Stimulated activated CD4-positive, alpha-beta T cell treated with anti-CD3 and anti-CD28 coated beads, Interleukin-4, amount 100 ng/mL, for 4 hours (primary cell): ENCODE measurements at regions not wholly inside any gene's neighbourhood (a gene's known extent, or its start where the extent isn't known, plus 50 kb on each side); places are given as distances from the start of the nearest gene placed in this dataset.
"Not testable (repeated sequence)": the region's sequence is repeated elsewhere in the genome, so short reads cannot be mapped to it uniquely, and the experiment has no call there.

Experiments
- DNase-seq, 2 experiments: peaks; one replicate each; pipeline ENCODE4 v3.0.0-alpha.2; 2020

- DNase-seq: no peak
Observed at GRCh38 chr9:107810461-107810961, 320.9 kb upstream of the KLF4 start.

GRCh38 chr9:107809871-107810460, 320.4 kb upstream of the KLF4 start:
- no peak for DNase-seq

GRCh38 chr9:107807183-107807582, 317.6 kb upstream of the KLF4 start:
- no peak for DNase-seq

GRCh38 chr9:107805201-107805600, 315.6 kb upstream of the KLF4 start:
- no peak for DNase-seq

- DNase-seq: no peak
Observed at GRCh38 chr9:107794259-107794658, 304.7 kb upstream of the KLF4 start.

GRCh38 chr9:107793541-107793940, 304.0 kb upstream of the KLF4 start:
- DNase-seq: no peak

GRCh38 chr9:107792596-107792995, 303.0 kb upstream of the KLF4 start:
- no peak for DNase-seq

- DNase-seq: no peak
Observed at GRCh38 chr9:107792006-107792405, 302.4 kb upstream of the KLF4 start.

- DNase-seq: no peak
Observed at GRCh38 chr9:107789001-107789700, 299.6 kb upstream of the KLF4 start.

- DNase-seq: no peak
Observed at GRCh38 chr9:107786561-107786960, 297.0 kb upstream of the KLF4 start.

GRCh38 chr9:107784235-107784958, 294.8 kb upstream of the KLF4 start:
- DNase-seq: no peak

- DNase-seq: no peak
Observed at GRCh38 chr9:107782789-107783188, 293.2 kb upstream of the KLF4 start.

GRCh38 chr9:107782381-107782780, 292.8 kb upstream of the KLF4 start:
- no peak for DNase-seq

GRCh38 chr9:107780960-107781359, 291.4 kb upstream of the KLF4 start:
- no peak for DNase-seq

- no peak for DNase-seq
Observed at GRCh38 chr9:107779731-107780130, 290.2 kb upstream of the KLF4 start.

- DNase-seq: no peak
Observed at GRCh38 chr9:107778661-107779060, 289.1 kb upstream of the KLF4 start.

GRCh38 chr9:107774099-107774498, 284.5 kb upstream of the KLF4 start:
- DNase-seq: not testable (repeated sequence)

GRCh38 chr9:107772988-107773387, 283.4 kb upstream of the KLF4 start:
- DNase-seq: no peak

- no peak for DNase-seq
Observed at GRCh38 chr9:107770716-107771115, 281.1 kb upstream of the KLF4 start.

GRCh38 chr9:107768224-107768623, 278.7 kb upstream of the KLF4 start:
- no peak for DNase-seq

GRCh38 chr9:107767711-107768110, 278.1 kb upstream of the KLF4 start:
- DNase-seq: no peak

- DNase-seq: not testable (repeated sequence)
Observed at GRCh38 chr9:107763469-107763868, 273.9 kb upstream of the KLF4 start.

GRCh38 chr9:107761307-107761706, 271.7 kb upstream of the KLF4 start:
- DNase-seq: no peak
